ENCODE measurements at regions not wholly inside any gene's neighbourhood (a gene's known extent, or its start where the extent isn't known, plus 50 kb on each side); places are given as distances from the start of the nearest gene placed in this dataset.

DNA sequence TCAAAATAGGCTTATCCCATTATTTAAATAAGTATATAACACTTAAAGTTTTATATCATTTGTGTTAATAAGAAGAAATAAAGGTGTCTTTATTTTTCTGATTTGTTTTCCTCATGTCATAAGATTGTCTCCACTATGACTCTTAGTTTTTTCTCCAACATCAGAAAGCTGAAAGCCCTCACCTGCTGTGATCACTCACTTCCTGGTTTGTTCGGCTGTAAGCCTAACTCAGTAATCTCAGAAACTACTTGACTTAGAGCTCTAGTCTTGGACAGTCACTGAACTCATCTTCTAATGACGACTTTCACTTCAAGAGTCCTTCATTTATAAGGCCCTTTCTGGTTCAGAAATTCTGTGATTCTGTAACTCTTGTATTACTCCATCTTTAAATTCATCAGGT is 311.0 kb downstream of the ZEB2 start:
- TF ChIP-seq, protein P1, sequence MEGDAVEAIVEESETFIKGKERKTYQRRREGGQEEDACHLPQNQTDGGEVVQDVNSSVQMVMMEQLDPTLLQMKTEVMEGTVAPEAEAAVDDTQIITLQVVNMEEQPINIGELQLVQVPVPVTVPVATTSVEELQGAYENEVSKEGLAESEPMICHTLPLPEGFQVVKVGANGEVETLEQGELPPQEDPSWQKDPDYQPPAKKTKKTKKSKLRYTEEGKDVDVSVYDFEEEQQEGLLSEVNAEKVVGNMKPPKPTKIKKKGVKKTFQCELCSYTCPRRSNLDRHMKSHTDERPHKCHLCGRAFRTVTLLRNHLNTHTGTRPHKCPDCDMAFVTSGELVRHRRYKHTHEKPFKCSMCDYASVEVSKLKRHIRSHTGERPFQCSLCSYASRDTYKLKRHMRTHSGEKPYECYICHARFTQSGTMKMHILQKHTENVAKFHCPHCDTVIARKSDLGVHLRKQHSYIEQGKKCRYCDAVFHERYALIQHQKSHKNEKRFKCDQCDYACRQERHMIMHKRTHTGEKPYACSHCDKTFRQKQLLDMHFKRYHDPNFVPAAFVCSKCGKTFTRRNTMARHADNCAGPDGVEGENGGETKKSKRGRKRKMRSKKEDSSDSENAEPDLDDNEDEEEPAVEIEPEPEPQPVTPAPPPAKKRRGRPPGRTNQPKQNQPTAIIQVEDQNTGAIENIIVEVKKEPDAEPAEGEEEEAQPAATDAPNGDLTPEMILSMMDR (IDR thresholded peaks at IDR 0.05; ENCODE audit: unreplicated experiment in 3 of 3): no peak
- Mint-ChIP-seq H3K27ac (no peak overlapping the region), H3K27me3 (ENCODE audit: low read depth) (no peaks in the 10 kb centered on the region), H3K9me3 (no peaks in the 10 kb centered on the region), H3K4me3 (no peak overlapping the region), H3K4me1 (peaks cover 3% of the 10 kb centered on the region), H3K36me3 (ENCODE audit: low read depth) (peaks cover 18% of the 10 kb centered on the region)

DNA sequence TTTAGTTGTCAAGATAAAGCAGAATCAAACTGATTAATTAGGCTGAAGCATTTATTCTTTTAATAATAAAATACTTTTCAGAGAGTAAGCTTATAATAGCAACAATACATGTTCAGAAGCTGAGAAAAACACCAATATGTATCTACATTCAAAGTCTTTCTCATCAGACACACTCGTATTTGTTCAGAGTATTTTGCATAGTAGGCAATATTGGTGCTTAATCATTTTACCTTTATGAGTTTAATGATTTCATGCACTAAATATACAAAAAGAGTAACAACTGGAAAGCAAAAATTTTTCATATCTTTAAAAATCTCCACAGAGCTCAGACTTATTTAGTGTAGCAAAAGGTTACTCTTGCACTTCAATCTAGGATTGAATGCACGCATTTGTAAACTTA is 313.9 kb downstream of the ZEB2 start:
- TF ChIP-seq, protein P1 (IDR thresholded peaks at IDR 0.05; ENCODE audit: unreplicated experiment in 3 of 3): no peak
- peaks cover 3% of the 10 kb centered on the region for H3K4me1 Mint-ChIP-seq
- H3K36me3 Mint-ChIP-seq (ENCODE audit: low read depth): peaks cover 24% of the 10 kb centered on the region
- H3K9me3 Mint-ChIP-seq: peaks cover 2% of the 10 kb centered on the region
- no peak overlapping the region for H3K4me3 Mint-ChIP-seq
- H3K27ac Mint-ChIP-seq: no peak overlapping the region
- H3K27me3 Mint-ChIP-seq (ENCODE audit: low read depth): no peaks in the 10 kb centered on the region

DNA sequence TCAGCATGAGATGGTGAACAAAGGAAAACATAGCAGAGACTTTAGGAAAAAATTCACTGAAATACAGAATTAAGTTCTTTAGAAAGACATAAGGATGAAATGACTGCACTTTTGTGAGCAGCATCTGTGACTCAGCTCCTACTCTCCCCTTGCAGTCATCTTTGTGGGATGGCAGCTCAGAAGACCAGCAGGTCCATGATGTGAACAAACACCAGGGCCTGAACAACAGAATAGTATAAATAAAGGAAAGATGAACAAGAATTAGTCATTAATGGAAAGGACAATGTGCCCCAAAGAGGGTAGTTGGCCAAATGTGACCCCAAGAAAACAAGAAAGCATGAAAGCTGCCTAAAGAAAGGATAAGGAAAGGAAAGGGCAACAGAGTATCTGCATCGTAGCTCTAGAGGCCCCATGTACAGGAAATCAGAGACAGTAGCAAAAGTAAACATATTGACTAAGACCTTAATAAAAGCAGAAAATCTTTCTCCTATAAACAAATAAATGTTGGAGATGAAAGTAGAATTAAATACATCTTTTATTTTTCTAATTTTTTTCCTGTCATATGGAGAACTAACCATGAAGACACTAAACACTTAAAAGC is 318.0 kb downstream of the ZEB2 start:
- TF ChIP-seq, protein P1 (IDR thresholded peaks at IDR 0.05; ENCODE audit: unreplicated experiment in 3 of 3): no peak
- Mint-ChIP-seq H3K4me3 (no peak overlapping the region), H3K36me3 (ENCODE audit: low read depth) (peaks cover 9% of the 10 kb centered on the region), H3K4me1 (no peaks in the 10 kb centered on the region), H3K9me3 (peaks cover 2% of the 10 kb centered on the region), H3K27ac (peak overlapping the region in 1 of 3 experiments; percentile 5), H3K27me3 (ENCODE audit: low read depth) (no peaks in the 10 kb centered on the region)

DNA sequence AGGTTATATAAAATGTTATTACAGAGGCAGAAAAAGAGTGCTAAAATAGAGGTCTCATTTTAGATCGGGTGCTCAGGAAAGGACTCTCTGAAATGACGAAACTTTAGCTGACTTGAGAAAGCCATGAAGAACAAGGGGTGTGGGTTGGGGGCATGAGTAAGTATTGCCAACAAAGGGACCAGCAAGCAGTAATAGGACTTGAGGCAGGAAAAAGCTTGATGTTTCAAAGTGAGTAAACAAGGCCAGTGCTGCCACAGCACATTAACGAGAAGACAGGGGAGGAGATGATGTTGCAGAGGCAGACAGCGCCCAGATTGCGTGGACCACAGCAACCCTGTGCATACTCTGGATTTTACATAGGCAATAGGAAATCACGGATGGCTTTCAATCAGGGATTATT is 318.8 kb downstream of the ZEB2 start:
- no peak overlapping the region for H3K4me3 Mint-ChIP-seq
- H3K36me3 Mint-ChIP-seq (ENCODE audit: low read depth): peaks cover 9% of the 10 kb centered on the region
- H3K9me3 Mint-ChIP-seq: peaks cover 2% of the 10 kb centered on the region

DNA sequence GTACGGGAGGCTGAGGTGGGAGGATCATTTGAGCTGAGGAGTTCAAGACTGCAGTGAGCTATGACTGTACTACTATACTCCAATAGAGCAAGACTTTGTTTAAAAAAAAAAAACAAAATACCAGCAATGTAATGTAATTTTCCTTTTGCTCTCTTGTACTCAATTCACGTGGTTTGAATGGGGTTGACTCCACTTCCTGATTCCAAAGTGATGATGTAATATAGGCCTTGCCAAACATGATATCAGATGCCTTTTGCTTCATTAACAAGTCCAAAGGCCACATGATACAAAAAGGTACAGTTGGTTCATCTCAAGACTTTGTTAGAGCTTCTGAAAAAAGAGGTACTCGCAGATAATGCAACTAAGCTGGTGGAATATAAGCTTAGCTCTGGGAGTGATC is 321.8 kb downstream of the ZEB2 start:
- TF ChIP-seq, protein P1 (IDR thresholded peaks at IDR 0.05; ENCODE audit: unreplicated experiment in 3 of 3): no peak
- Mint-ChIP-seq H3K9me3 (peaks cover 2% of the 10 kb centered on the region), H3K4me1 (peaks cover 6% of the 10 kb centered on the region), H3K27me3 (ENCODE audit: low read depth) (no peaks in the 10 kb centered on the region), H3K27ac (peak overlapping the region in 2 of 3 experiments; percentile 11 to 21), H3K4me3 (no peak overlapping the region), H3K36me3 (ENCODE audit: low read depth) (peaks cover 3% of the 10 kb centered on the region)

More for the DNA sequence above, 318.8 kb downstream of the ZEB2 start:
- Mint-ChIP-seq H3K27ac (no peak overlapping the region), H3K27me3 (ENCODE audit: low read depth) (no peaks in the 10 kb centered on the region), H3K4me1 (no peaks in the 10 kb centered on the region)
- TF ChIP-seq, protein P1 (IDR thresholded peaks at IDR 0.05; ENCODE audit: unreplicated experiment in 3 of 3): no peak
